D341Med (cell line): ENCODE measurements at regions not wholly inside any gene's neighbourhood (a gene's known extent, or its start where the extent isn't known, plus 50 kb on each side); places are given as distances from the start of the nearest gene placed in this dataset.
"Not testable (repeated sequence)": the region's sequence is repeated elsewhere in the genome, so short reads cannot be mapped to it uniquely, and the experiment has no call there.

Experiments
- DNase-seq: peaks from one replicate; pipeline ENCODE4 v3.0.0; 2012; ENCODE audit warnings: low spot score

DNA sequence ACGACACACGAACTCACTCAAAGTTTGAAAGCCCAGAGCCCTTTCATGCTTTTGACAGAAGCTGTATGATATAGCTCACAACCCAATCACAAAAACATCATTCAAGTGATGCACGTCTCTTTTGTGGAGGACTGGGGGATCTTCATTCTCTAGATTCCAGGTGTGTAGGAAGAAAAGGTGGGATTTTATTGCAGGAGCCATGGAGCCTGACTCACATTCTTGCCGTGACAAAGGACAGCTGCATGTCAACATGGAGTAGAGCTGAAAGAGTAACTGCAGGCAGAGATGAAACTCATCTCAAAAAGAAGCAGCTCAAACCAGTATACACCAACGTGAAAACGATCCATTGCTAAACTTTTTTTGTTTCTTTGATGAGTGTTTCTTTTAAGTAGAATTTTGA, 50.9 kb upstream of the PDE1A start:
- no peak for DNase-seq

DNA sequence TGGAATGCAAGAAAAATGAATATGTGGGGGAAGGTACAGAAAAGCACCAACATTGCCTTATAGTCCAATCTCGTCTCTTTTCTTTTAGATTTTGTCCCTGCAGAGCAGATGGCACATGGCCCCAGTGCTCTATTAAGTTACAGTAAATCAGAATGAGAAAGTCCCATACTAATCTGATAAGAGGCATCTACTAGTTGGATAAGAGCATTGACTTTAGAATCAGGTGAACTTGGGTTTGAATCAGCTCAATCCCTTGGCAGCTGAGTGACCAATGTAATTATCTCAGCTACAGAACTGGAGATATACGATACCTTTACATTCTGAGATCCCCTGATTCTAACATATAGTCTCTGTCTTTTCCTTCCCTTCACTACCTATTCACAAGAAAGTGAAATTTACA, 54.8 kb upstream of the PDE1A start:
- DNase-seq = no peak

DNA sequence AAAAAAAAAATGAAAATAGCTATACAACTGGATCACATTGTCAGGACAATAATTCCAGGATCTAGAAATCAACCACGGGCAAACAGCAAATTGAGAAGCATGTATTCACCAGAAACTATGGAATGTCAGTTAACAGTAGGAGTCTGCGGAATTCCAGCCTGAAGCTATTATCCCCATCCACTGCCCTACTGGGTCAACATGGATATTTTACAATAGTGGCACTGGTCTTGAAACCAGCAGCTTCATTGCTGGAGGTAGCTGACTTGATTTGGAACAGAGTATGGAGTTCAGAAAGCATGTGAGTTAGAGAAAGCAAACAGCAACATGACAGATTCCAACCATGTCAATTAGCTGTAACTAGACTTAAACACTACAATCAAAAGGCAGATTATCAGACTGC, 55.7 kb upstream of the PDE1A start:
- DNase-seq = no peak

DNA sequence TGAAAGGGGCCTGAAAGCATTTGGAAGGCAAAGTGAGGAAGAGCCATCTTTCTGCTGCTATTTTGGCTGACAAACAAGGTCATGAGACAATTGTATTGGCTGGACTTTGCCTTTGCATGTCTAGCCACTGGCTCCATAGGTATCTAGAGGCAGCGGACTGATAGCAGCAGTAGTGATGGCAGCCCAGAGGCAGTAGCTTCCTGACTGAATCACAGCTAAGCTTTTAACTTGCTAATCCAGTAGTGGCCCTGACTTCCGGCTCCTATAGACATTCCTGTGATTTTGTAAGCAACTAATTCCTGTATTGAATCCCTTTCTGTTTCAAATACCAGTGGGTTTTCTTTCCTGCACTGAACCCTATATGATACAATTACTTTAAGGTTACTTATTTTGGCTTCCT, 69.8 kb upstream of the PDE1A start:
- no peak for DNase-seq

DNA sequence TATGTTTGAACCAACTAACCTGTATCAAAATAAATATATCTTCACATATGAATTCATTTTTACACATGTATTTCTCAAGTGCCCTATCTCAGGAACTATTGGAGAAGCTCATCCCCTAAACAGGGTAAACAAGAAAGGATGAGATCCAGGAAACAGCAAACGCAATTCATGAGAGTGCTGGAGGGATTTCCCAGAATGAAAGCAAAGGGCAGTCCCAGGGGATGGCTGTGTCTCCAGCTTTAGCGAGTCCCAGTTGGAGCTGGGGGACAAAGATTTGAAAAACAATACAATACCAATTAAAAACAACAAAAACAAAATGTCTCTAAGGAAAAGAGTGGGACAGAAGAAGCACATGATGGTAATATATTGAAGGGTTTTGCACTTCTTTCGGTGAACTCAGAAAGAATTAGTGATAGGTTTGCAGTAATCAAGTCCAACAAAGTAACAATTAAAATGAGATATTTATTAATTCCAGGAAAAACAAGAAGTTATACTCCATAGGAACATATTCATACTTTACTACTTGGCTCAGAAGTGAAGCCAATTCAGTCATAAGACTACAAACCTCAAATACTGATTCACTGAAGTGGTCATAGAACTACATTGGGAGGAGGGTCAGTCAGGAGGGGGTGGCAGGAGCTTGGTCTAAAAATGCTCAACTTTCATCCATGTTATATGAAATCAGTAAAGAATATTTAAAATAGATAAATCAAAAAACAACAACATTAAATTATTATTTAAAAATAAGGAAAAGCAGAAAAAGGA, 73.1 kb upstream of the PDE1A start:
- no peak for DNase-seq

DNA sequence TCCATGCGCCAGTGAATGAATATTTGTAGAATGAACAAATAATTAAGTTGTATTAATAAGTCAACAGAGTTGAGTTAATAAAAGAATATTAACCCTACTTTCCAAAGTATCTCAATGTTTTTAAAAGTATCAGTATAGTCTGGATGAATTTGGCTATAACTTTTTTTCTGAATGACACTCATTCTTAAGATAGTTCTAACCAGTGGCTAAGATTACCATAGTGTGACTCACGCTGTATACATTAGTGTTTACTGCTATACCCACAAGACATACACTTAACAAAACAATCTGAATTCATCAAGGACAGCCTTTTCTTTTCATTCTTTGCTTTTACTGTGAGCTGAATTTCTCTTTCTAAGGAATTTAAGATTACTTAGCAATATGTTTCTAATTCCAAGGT, 77.0 kb upstream of the PDE1A start:
- DNase-seq = no peak

DNA sequence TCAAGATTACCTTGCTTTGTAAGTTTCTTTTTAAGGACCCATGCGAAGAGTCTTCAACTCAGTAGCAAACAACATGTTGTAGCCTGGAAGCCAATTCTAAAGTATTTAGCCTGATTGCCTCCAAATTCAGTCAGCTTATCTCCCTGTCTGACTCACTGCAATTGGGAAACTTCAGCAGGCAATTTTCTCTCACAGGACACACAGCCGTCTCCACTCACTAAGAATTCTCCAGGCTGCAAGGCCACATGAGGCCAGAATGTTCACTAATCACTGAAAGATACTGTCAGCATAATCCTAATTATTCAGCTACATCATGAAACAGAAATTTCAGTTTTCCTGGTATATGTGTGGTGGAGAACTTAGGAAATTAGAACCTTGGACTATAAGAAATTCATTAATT, 78.1 kb upstream of the PDE1A start:
- no peak for DNase-seq

DNA sequence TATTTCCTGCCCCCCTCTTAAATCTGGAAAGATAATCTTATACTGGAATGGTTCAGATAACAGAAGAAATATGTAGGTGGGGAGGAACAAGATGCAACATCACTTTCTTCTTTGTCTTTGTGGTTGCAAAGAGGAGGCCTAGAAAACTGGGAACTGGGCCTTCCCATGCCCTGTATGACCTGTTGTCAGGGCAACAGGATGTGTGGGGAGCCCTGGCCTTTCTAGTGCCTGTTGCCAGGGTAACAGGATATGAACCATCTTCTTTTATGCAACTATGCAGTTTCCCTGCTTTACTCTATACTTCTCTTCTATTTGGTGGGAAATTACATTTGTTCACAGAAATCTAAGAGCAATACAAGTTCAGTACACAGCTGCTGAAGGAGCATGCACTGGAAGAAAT, 79.8 kb upstream of the PDE1A start:
- DNase-seq = no peak

DNA sequence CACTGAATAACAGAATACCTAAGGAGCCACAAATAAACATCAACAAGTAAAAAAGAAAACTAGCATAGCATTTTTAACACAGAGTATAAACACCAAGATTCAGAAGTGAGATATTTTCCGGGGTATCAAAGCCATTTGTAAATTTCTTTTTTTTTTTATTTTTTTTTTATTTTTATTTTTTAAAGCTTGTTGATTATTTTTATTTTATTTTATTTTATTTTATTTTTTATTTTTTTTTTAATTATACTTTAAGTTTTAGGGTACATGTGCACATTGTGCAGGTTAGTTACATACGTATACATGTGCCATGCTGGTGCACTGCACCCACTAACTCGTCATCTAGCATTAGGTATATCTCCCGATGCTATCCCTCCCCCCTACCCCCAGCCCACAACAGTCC, 81.7 kb upstream of the PDE1A start:
- not testable (repeated sequence) for DNase-seq

DNA sequence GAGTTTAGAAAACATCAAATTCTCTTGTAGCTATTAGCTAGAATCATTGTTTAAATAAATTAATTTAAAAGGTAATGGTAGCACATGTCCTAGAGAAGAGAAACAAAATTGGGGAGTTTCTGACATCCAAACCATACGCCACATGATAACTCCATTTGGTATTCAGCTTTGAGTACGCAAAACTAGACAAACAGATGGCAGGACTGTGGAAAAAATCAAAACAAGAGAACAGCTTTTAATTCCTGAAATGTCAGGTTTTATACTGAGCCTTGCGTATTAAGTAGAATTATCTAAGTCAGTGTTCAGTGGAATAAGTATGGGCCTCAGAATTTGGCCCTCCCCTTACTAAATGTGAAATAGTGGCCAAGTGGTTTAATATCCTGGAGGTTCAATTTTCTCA, 82.4 kb upstream of the PDE1A start:
- DNase-seq = no peak

DNA sequence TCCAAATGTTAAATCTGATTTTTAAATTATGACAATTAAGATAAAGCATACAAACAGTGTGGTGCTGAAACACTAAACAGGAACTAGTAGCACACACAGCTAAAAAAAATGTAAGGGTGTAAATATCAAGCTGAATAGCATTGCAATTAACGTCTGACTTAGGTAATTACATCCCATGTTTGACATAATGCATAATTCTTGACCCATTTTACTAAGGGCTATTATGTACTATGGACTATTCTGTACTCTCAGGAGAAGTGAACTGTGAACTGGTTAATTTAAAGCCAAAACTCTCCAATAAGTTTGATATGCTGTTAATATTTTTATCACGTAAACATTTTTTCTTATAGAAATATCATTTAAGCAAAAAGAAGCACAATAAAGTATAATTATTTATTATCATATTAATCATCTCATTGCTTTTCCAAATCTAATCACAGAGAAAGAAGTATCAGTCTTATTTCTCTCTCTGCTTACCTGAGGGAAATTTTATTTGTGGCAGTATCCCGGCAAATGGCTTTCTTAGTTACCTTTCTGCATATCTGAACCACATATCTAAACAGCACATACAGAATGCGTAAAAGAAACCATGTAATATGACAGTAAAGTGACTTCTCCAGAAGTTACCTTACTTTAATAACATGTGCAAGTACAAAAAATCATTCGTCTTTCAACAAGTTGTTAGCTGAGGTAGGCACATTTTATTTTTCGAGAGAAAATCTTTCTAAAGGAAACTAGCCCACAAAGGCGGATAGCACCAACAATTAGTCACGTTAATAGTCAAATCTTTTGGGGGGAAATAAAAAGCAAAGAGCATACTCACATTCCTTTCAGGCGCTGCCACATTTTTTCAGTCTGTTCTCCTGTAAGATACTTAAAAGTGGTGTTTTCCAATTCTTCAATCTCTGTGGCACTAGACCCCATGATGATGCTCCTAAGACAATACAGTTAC, 94.9 kb upstream of the PDE1A start:
- no peak for DNase-seq

DNA sequence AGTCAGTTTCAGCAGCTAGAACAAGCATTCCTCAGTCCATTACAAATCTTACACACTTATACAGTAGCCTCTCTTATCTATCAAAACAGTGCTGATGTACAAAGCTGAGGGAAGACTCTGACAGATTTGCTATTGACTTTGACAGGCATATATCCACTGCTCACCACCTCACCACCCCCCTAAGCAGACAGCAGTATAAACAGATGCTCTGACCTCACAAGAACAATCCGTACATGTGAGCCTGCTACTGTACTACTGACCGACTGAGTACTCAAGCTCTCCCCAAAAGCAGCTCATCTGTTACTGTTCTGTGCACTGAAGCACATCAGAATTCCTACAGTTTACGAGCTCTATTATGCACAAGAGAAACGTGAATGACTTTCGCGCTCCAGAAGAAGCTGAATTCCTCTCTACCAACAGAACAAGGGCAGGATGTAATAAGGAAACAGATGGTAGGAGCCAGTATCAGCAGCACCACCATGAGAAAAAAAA, 95.6 kb upstream of the PDE1A start:
- DNase-seq = no peak

DNA sequence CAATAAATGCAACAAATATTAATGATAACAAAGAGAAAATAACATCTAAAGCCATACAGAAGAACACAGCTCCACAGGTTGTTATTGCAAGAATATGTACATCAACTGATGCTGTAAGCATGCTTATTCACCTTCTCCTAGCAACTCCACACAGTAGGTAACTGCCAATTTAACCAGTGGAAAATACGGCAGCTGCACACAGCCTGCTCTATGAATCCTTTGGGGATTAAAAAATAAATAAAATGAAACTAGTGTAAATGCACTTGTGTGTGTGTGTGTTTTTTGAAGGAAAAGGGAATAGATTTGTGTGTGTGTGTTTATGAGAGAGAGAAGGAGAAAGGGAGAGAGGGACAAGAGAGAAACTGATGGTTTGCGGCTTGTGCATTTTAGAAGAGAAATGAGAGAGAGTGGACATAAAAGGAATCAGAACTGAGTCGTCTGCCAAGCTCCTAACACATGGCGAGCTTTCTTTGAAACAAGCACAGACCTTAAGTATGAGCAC, 96.2 kb upstream of the PDE1A start:
- no peak for DNase-seq

DNA sequence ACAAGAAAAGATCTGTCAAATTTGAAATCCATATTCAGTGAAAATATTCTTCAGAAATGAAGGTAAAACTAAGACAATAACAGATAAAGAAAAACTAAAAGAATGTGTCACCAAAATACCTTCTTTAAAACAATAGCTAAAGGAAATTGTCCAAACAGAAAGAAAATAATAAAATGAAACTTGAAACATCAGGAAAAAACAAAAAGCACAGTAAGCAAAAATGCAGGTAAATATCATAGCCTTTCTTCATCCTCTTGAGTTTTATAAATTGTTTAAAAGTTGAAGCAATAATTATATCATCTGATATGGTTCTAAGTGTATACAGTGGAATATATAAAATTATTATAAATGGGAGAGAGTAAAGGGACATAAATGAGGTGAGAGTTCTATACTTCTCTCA, 103.8 kb upstream of the PDE1A start:
- DNase-seq = no peak

DNA sequence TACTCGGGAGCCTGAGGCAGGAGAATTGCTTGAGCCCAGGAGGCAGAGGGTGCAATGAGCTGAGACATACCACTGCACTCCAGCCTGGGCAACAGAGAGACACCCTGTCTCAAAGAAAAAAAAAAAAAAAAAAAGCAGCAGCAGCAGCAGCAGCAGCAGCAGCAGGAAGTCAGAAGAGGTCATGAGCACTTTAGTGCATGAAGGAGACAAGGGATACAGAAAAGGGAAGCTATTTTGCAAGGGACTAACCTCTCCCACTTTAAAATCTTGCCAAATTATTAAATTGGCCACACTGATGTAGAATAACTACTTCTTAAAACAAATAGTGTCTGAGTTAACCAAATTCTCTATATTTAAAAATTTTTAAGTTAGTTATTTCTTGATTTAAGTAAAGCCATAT, 113.4 kb upstream of the PDE1A start:
- no peak for DNase-seq

DNA sequence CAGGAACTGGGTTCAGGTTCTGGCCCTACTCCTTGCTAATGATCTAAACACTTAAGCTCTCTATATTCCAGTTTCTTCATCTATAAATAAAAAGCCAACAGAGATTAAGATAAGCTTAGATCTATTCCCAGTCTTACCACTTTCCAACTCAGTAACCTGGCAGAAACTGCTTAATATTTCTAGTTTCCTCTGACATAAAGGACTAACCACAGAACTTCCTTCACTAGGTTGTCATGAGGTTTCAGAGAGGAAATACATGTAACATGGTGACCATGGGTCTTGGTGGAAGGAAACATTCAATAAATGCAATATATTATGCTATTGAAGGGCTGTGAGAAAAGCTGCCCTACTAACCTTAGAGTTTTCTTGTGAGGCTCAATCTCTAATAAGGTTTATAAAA, 114.4 kb upstream of the PDE1A start:
- no peak for DNase-seq

DNA sequence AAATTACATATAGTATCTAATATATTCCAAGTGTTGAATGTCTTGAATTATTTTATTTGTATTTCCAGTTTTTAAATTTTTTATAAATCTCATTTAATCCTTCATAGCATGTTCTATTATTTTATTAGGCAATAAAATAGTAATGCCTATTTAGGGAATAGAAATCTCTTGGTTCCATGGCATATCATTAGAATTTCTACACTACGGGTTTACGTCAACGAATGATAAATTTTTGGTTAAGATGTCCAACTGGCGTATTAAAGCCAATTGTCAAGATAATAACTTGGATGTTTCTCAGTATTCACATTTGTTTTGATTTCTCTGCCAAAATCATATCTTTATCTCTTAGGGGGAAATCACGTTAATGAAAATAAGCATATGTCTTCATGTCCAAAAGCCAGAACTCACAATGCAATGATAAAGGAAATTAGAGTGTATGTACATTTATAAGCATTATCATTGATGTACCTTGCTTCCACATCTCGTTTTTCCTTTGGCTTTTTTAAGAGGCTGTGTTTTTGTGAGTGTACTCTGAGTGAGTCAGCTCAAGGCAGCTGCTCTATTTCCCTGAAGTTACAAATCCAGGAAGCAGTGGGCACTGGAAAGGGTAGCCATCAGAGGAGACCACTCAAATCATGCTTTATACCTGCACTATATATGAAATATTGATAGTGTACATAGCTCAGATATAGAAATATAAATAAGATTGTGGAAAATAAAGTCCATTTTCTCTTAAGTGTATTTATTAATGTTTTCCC, 115.8 kb upstream of the PDE1A start:
- no peak for DNase-seq

DNA sequence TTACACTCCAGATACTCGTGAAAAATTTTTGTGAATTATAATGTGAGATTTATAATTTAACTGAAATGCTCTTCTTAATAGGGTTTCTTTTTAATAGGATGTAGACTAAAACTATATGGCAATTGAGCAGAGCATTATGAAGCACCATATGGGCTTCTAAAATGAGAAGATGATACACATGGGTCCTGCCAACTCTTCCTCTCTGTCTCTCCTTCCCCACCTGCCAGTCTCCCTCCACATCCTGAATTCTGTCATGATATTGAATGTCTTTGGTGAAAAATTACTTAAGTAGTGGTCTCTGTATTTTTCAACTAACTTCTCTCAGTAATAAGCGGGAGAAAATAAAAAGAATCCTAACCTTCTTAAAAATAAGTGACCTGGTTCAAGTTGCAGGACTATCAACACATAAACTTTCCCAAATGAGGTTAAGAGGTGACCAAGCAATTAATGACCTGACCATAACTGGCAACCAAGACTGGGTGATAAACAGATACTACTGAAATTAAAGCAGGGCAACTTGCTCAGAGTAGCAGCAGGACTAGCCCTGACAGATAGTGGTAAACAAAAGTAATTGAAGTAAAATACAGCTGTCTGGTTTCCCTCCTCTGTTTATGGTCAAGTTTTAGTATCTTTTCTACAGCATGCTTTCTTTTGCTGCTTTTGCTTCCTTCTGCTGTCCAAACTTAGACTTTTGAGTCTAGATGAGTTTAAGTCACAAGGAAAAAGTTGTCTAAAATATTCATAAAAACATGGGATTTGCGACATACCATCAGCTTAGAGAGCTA, 117.1 kb upstream of the PDE1A start:
- no peak for DNase-seq

DNA sequence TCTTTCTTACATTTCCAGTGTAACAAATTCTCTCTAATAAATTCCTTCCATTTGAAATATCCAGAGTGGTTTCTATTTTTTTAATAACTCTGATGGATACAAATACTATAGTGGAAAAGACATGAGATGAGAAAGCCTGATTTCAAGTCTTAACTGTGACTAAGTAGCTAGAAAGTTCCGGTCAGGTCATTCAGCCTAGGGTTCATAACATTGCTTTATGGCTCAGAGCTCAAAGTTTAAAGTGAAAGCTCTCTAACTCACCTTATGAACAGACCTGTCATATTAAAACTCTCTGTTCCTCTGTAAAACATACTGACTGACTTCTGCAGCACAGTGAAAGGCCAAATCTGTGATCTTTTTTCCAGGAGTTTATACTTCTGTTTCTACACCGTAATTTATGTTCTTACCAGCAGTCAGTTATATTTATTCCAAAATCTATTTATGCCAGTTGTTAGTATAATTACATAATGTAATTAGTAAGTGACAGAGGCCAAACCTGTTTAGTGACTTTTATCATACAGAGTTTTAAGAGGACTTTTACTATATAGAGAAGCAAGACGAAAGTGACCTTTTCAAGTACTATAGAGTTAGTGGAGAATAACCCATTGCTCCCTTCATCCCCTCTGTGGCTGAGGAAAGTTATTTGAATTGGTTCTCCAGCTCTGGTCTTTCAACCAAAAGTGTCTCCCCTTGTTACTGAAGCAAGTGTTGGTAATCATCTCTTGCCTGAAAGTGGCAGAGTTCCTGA, 118.8 kb upstream of the PDE1A start:
- no peak for DNase-seq

DNA sequence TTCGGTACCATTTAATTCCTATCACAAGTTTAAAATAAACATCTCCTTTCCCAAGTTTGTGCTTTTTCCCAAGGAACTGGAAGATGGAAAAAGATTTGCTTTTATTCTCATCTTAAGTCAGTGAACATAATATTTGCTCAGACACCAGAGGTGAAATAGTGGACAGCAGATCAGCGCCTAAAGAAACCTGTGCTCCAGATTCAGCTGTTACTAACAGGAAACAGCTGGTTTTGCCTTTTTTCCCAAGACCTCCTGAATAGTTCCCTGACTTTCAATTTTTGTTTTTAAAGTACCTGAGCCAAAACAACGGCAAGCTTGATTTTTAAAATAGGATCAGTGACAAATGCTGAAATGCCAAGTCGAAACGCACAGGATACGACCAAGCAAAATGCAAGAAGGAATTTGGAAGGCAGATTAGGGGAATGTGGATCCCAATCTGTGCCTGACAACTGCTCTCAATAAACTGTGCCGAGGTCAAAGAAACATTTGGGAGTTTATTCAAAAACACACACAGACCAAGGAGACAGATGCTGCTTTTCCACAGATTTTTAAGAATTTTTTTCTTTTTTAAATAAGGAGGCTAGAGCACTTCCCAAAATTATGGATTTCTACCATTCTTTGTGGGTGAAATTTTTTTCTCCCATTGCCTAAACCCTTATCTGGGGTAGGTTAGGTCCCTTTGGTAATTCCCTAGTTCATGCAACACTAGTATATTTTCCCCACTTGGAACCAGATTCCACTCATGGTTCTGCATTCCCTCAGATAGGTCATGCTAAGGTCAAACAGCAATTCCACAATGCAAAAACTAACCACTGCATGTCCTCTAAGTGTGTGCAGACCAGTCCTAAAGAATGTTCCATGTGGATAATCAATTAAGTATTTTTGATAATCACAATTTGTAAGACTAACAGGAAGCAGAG, 121.5 kb upstream of the PDE1A start:
- DNase-seq = no peak
